ENCODE measurements at regions not wholly inside any gene's neighbourhood (a gene's known extent, or its start where the extent isn't known, plus 50 kb on each side); places are given as distances from the start of the nearest gene placed in this dataset.

GRCh38 chr4:1467581-1468458, 61.6 kb upstream of the NKX1-1 start:
- ChIA-PET POLR2A (no interaction called here), CTCF (no interaction called here)
- DNase-seq (ENCODE audit: low read depth, low spot score) = no peak
- no peak for TF ChIP-seq CTCF (IDR thresholded peaks at IDR 0.05; ENCODE audit: low read depth, low read length)
- Histone ChIP-seq H3K9me3 (ENCODE audit: control insufficient read depth, insufficient read depth, low read length) (peaks cover 9% of the 10 kb centered on the region; the same call in 1 of the 2 replicates), H3K27ac (ENCODE audit: low read depth, low read length) (no peak overlapping the region), H3K27me3 (ENCODE audit: control insufficient read depth, insufficient read depth, low read length) (peaks cover 32% of the 10 kb centered on the region), H3K4me3 (ENCODE audit: low read depth, low read length) (no peak overlapping the region)

- H3K4me3 ChIP-seq (ENCODE audit: low read depth, low read length) = no peak overlapping the region
- no peak for TF ChIP-seq CTCF (IDR thresholded peaks at IDR 0.05; ENCODE audit: low read depth, low read length)
- no peak for DNase-seq (ENCODE audit: low read depth, low spot score)
- no peak overlapping the region for H3K27ac ChIP-seq (ENCODE audit: low read depth, low read length)
- ChIA-PET CTCF (no interaction called here), POLR2A (no interaction called here)
- peaks cover 9% of the 10 kb centered on the region; the same call in 1 of the 2 replicates for H3K9me3 ChIP-seq (ENCODE audit: control insufficient read depth, insufficient read depth, low read length)
- peaks cover 38% of the 10 kb centered on the region for H3K27me3 ChIP-seq (ENCODE audit: control insufficient read depth, insufficient read depth, low read length)
These were observed 60.6 kb upstream of the NKX1-1 start for GRCh38 chr4:1466863-1467165.

- ChIA-PET POLR2A (no interaction called here), CTCF (no interaction called here)
- peaks cover 9% of the 10 kb centered on the region; the same call in 1 of the 2 replicates for H3K9me3 ChIP-seq (ENCODE audit: control insufficient read depth, insufficient read depth, low read length)
- peaks cover 38% of the 10 kb centered on the region for H3K27me3 ChIP-seq (ENCODE audit: control insufficient read depth, insufficient read depth, low read length)
- DNase-seq (ENCODE audit: low read depth, low spot score) = no peak
- H3K27ac ChIP-seq (ENCODE audit: low read depth, low read length) = no peak overlapping the region
- no peak for TF ChIP-seq CTCF (IDR thresholded peaks at IDR 0.05; ENCODE audit: low read depth, low read length)
- H3K4me3 ChIP-seq (ENCODE audit: low read depth, low read length) = no peak overlapping the region
These were observed 60.0 kb upstream of the NKX1-1 start for GRCh38 chr4:1466034-1466862.

- no peak for TF ChIP-seq CTCF (IDR thresholded peaks at IDR 0.05; ENCODE audit: low read depth, low read length)
- Histone ChIP-seq H3K27me3 (ENCODE audit: control insufficient read depth, insufficient read depth, low read length) (peaks cover 36% of the 10 kb centered on the region), H3K4me3 (ENCODE audit: low read depth, low read length) (no peak overlapping the region), H3K9me3 (ENCODE audit: control insufficient read depth, insufficient read depth, low read length) (peaks cover 9% of the 10 kb centered on the region; the same call in 1 of the 2 replicates), H3K27ac (ENCODE audit: low read depth, low read length) (no peak overlapping the region)
- ChIA-PET POLR2A (no interaction called here), CTCF (no interaction called here)
- no peak for DNase-seq (ENCODE audit: low read depth, low spot score)
These were observed 59.2 kb upstream of the NKX1-1 start for GRCh38 chr4:1465173-1466033.

All from AG04450 (cell line).